ENCODE measurements at regions not wholly inside any gene's neighbourhood (a gene's known extent, or its start where the extent isn't known, plus 50 kb on each side); places are given as distances from the start of the nearest gene placed in this dataset.

DNA sequence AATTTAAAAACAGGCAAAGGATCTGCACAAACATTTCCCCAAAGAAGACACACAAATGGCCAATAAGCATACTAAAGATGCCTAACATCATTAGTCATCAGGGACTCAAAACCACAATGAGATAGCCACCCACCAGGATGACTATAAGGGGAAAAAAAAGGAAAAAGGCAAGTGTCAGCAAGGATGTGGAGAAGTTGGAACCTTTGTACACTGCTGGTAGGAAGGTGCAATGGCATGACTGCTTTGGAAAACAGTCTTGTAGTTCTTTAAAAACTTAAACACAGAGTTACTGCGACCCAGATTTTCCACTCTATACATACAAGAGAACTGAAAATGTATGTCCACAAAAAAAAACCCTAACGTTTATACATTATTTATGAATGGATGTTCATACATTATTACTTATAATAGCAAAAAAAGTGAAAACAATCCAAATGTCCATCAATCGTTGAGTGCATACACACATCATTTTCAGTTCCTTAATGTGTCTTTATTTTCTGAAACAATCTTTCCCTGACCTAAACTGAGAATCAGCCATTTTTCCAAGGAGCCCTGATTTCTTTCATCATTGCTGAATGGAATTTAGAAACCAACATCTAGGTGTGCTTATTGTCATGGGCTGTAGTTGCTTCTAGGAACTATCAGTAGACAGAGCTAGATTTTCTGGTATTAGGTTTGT, 64.7 kb upstream of the TLK1 start:
- no peak overlapping the region for H3K4me3 ChIP-seq (ENCODE audit: low read depth, low read length)
- TF ChIP-seq, protein P1, sequence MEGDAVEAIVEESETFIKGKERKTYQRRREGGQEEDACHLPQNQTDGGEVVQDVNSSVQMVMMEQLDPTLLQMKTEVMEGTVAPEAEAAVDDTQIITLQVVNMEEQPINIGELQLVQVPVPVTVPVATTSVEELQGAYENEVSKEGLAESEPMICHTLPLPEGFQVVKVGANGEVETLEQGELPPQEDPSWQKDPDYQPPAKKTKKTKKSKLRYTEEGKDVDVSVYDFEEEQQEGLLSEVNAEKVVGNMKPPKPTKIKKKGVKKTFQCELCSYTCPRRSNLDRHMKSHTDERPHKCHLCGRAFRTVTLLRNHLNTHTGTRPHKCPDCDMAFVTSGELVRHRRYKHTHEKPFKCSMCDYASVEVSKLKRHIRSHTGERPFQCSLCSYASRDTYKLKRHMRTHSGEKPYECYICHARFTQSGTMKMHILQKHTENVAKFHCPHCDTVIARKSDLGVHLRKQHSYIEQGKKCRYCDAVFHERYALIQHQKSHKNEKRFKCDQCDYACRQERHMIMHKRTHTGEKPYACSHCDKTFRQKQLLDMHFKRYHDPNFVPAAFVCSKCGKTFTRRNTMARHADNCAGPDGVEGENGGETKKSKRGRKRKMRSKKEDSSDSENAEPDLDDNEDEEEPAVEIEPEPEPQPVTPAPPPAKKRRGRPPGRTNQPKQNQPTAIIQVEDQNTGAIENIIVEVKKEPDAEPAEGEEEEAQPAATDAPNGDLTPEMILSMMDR (IDR thresholded peaks at IDR 0.05; ENCODE audit: insufficient read depth, low read depth, low read length) = peak; percentile 47
- peak; percentile 86 for DNase-seq (ENCODE audit: low read depth)

DNA sequence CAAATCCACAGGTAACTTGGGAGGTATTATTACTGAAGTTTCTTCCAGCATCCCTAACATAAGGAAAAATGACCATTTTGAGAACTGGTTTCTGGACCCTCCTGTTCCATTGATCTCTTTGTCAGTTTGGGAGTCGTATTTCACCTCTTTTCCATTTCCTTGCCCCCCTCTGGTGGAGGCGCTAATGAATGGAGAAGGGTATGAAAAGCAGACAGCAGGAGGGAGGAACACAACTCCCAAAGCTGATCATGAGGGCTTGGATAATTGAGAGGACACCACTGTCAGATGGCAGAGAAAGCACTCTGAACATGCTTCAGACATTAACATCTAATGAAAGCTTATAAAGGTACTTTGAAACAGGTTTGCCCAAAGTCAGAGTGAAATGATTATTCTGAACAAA, 56.6 kb upstream of the TLK1 start:
- TF ChIP-seq, protein P1 (IDR thresholded peaks at IDR 0.05; ENCODE audit: insufficient read depth, low read depth, low read length) = no peak
- DNase-seq (ENCODE audit: low read depth) = no peak

DNA sequence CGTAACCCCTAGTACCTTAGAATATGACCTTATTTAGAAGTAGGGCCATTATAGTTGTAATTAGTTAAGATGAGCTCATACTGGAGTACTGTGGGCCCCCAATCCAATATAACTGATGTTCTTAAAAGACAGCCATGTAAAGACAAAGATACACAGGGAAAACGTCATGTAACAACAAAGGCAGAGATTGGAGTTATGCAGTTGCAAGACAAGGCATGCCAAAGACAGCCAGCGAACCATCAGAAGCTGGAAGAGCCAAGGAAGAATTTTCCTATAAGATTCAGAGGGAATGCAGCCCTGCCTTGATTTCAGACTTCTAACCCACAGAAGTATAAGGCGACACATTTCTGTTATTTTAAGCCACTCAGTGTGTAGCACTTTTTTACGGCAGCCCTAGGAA, 55.9 kb upstream of the TLK1 start:
- DNase-seq (ENCODE audit: low read depth) = no peak
- TF ChIP-seq, protein P1 (IDR thresholded peaks at IDR 0.05; ENCODE audit: insufficient read depth, low read depth, low read length) = no peak
- H3K4me3 ChIP-seq (ENCODE audit: low read depth, low read length) = no peak overlapping the region

More for the DNA sequence above, 56.6 kb upstream of the TLK1 start:
- H3K4me3 ChIP-seq (ENCODE audit: low read depth, low read length) = no peak overlapping the region

DNA sequence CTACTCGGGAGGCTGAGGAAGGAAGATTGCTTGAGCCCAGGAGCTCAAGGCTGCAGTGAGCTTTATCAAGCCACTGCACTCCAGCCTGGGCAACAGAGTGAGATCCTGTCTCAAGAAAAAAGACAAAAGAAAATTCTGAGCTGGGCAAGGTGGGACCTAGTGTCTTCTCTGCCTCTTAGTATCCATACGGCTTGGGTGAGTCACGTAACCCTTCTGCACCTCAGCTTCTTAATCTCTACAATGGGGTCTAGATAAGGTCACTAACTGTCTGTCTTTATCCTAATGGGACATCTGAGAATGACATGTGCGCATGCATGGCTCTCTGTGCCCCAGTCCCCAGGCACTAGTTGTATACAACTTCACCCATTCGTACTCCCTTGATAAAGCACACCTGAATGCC, 53.4 kb upstream of the TLK1 start:
- no peak for DNase-seq (ENCODE audit: low read depth)
- H3K4me3 ChIP-seq (ENCODE audit: low read depth, low read length) = no peak overlapping the region
- TF ChIP-seq, protein P1 (IDR thresholded peaks at IDR 0.05; ENCODE audit: insufficient read depth, low read depth, low read length) = no peak

DNA sequence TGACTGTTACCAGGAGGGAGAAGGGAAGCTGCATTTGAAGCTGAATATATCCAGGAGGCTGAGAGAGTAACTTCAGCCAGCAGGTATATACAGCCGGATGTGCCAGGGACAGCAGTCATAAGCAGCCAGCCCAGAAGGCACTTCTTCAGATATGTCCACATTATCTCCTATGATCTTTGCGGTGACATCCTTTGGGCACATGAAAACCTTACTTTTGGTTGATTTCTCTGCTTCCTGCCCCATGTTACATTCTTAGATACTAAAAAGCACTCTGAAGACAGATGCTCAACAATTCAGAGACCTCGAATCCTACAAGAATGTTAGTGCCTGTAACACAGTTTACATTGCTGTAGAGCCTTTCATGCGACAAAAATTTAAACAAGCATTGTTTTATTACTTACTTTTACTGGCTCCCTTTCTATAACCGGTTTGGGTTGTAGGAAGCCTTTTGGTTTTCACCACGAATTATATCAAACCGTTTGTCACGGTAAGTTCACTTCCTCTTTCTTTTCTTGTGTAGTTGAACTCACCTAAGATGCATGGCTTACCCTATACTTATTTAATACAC, 50.3 kb upstream of the TLK1 start:
- TF ChIP-seq, protein P1 (IDR thresholded peaks at IDR 0.05; ENCODE audit: insufficient read depth, low read depth, low read length) = no peak
- H3K4me3 ChIP-seq (ENCODE audit: low read depth, low read length) = no peak overlapping the region
- peak; percentile 50 for DNase-seq (ENCODE audit: low read depth)

All from fibroblast of villous mesenchyme (primary cell).